HG03097 (cell line): ENCODE measurements at regions not wholly inside any gene's neighbourhood (a gene's known extent, or its start where the extent isn't known, plus 50 kb on each side); places are given as distances from the start of the nearest gene placed in this dataset.

Experiments used
- ATAC-seq: cut with Tn5 transposase; IDR thresholded peaks from one replicate; pipeline ENCODE4 v1.9.1; 2021; ENCODE audit not compliant: unreplicated experiment, low FRiP score

GRCh38 chr15:62624547-62625378, 417.8 kb upstream of the TPM1 start:
- peak; percentile 52 for ATAC-seq

GRCh38 chr15:62625429-62626033, 417.0 kb upstream of the TPM1 start:
- no peak for ATAC-seq

GRCh38 chr15:62626903-62627302, 415.6 kb upstream of the TPM1 start:
- no peak for ATAC-seq

- ATAC-seq = no peak
Observed at GRCh38 chr15:62631076-62631724, 411.3 kb upstream of the TPM1 start.

- no peak for ATAC-seq
Observed at GRCh38 chr15:62636823-62637573, 405.5 kb upstream of the TPM1 start.

- ATAC-seq = no peak
Observed at GRCh38 chr15:62637574-62637897, 405.0 kb upstream of the TPM1 start.

- no peak for ATAC-seq
Observed at GRCh38 chr15:62637950-62638619, 404.5 kb upstream of the TPM1 start.

- ATAC-seq = no peak
Observed at GRCh38 chr15:62639432-62639831, 403.1 kb upstream of the TPM1 start.

GRCh38 chr15:62639906-62640605, 402.5 kb upstream of the TPM1 start:
- no peak for ATAC-seq

- no peak for ATAC-seq
Observed at GRCh38 chr15:62641825-62642224, 400.7 kb upstream of the TPM1 start.

GRCh38 chr15:62643572-62643971, 399.0 kb upstream of the TPM1 start:
- ATAC-seq = no peak

GRCh38 chr15:62644216-62644888, 398.2 kb upstream of the TPM1 start:
- ATAC-seq = no peak

- ATAC-seq = no peak
Observed at GRCh38 chr15:62644889-62645742, 397.4 kb upstream of the TPM1 start.

GRCh38 chr15:62647202-62647842, 395.2 kb upstream of the TPM1 start:
- ATAC-seq = no peak

- ATAC-seq = no peak
Observed at GRCh38 chr15:62647843-62648505, 394.6 kb upstream of the TPM1 start.

- ATAC-seq = no peak
Observed at GRCh38 chr15:62648954-62649353, 393.6 kb upstream of the TPM1 start.

GRCh38 chr15:62649793-62650420, 392.6 kb upstream of the TPM1 start:
- ATAC-seq = peak; percentile 77
